H1 (cell line): ENCODE measurements at regions not wholly inside any gene's neighbourhood (a gene's known extent, or its start where the extent isn't known, plus 50 kb on each side); places are given as distances from the start of the nearest gene placed in this dataset.

ENCODE experiments used
- CTCF ChIA-PET: fragments of 300-600 bp; sonication (Branson Sonifier 250); formaldehyde crosslinking; loops from one replicate; lab custom pipeline; 2021; ENCODE audit not compliant: partially characterized antibody; lab: Charles Lee
- POLR2A ChIA-PET: fragments of 300-600 bp; sonication (Branson Sonifier 250); formaldehyde crosslinking; loops from one replicate; lab custom pipeline; 2021; ENCODE audit warnings: inconsistent platforms; ENCODE audit not compliant: partially characterized antibody; lab: Charles Lee
- DNase-seq, 2 experiments: peaks; one replicate each; pipeline versions ENCODE4 v3.0.0 to v3.0.0-alpha.2; 2010 to 2022; ENCODE audit warnings: low spot score in 2 of 2, low read depth in 1 of 2, mixed read lengths in 1 of 2
- FAIRE-seq: peaks from 2 replicates; lab custom pipeline; 2011; peaks lifted over from hg19 to GRCh38; lab: Jason Lieb, UNC
- H2AFZ ChIP-seq: 2 replicates; pipeline ENCODE4 v1.8.1; 2012; ENCODE audit warnings: low read length, inconsistent platforms
- H2AK5ac ChIP-seq: 2 replicates; pipeline ENCODE4 v1.6.1; 2013; ENCODE audit warnings: low read depth, low read length
- H2BK120ac ChIP-seq: replicated peaks from 2 replicates; pipeline ENCODE3; 2013; ENCODE audit warnings: low read depth, low read length, inconsistent platforms
- H2BK12ac ChIP-seq: 2 replicates; pipeline ENCODE4 v1.6.1; 2013; ENCODE audit warnings: low read depth, low read length
- H2BK15ac ChIP-seq: 2 replicates; pipeline ENCODE4 v1.6.1; 2013; ENCODE audit warnings: low read length
- H2BK20ac ChIP-seq: 2 replicates; pipeline ENCODE4 v1.6.1; 2013; ENCODE audit warnings: low read length
- H2BK5ac ChIP-seq: 2 replicates; pipeline ENCODE4 v1.6.1; 2013; ENCODE audit warnings: low read depth, low read length
- H3K14ac ChIP-seq: 2 replicates; pipeline ENCODE4 v1.6.1; 2013; ENCODE audit warnings: inconsistent platforms; ENCODE audit not compliant: insufficient read length
- H3K18ac ChIP-seq: 2 replicates; pipeline ENCODE4 v1.6.1; 2013; ENCODE audit warnings: low read length; ENCODE audit errors: extremely low read depth
- H3K23ac ChIP-seq: 2 replicates; pipeline ENCODE4 v1.6.1; 2013; ENCODE audit warnings: inconsistent platforms; ENCODE audit not compliant: insufficient read length
- H3K23me2 ChIP-seq: 2 replicates; pipeline ENCODE4 v1.6.1; 2013; ENCODE audit warnings: low read depth, low read length
- H3K27ac ChIP-seq: 2 replicates; pipeline ENCODE4 v1.6.1; 2011; ENCODE audit warnings: low read depth, low read length, inconsistent platforms
- H3K27me3 ChIP-seq, 4 experiments: replicated peaks in 1 of 4; 1 replicate in 1 of 4; 2 replicates in 3 of 4; pipeline versions ENCODE4 v1.6.1 to v1.8.1; 2011 to 2013; ENCODE audit warnings: low read length in 3 of 4, mild to moderate bottlenecking in 3 of 4, inconsistent platforms in 2 of 4, mixed read lengths in 2 of 4, moderate library complexity in 1 of 4; ENCODE audit not compliant: control insufficient read depth in 3 of 4, insufficient read depth in 3 of 4; ENCODE audit errors: extremely low read depth in 1 of 4
- H3K36me3 ChIP-seq, 4 experiments: 2 replicates each; pipeline versions ENCODE4 v1.6.1 to v1.8.1; 2011 to 2013; ENCODE audit warnings: mild to moderate bottlenecking in 4 of 4, low read length in 3 of 4, moderate library complexity in 2 of 4, control low read depth in 1 of 4, inconsistent platforms in 1 of 4; ENCODE audit not compliant: insufficient read depth in 4 of 4, control insufficient read depth in 2 of 4
- H3K4ac ChIP-seq: replicated peaks from 2 replicates; pipeline ENCODE3; 2013; ENCODE audit warnings: low read length, low read depth, mixed read lengths, inconsistent platforms; ENCODE audit not compliant: insufficient read length
- H3K4me1 ChIP-seq, 4 experiments: replicated peaks in 1 of 4; 1 replicate in 1 of 4; 2 replicates in 3 of 4; pipeline versions ENCODE4 v1.6.1 to v1.8.1; 2011 to 2013; ENCODE audit warnings: low read length in 3 of 4, inconsistent platforms in 2 of 4, mixed read lengths in 1 of 4; ENCODE audit not compliant: insufficient read depth in 4 of 4, control insufficient read depth in 3 of 4
- H3K4me2 ChIP-seq, 2 experiments: 2 replicates each; pipeline versions ENCODE4 v1.6.1 to v1.8.1; 2011 to 2013; ENCODE audit warnings: low read depth in 2 of 2, low read length in 2 of 2, control low read depth in 1 of 2, inconsistent platforms in 1 of 2, mild to moderate bottlenecking in 1 of 2; ENCODE audit not compliant: insufficient read depth in 1 of 2
- H3K4me3 ChIP-seq, 4 experiments: fragments of 200-600, 300-600 bp in 1 of 4; sonication (generic), shearing (Covaris generic), sonication (Bioruptor Twin) in 1 of 4; 2 replicates each; pipeline versions ENCODE4 v1.5.1 to v1.8.1; 2011 to 2016; ENCODE audit warnings: low read length in 4 of 4, low read depth in 3 of 4, control low read depth in 2 of 4, inconsistent platforms in 2 of 4, mild to moderate bottlenecking in 2 of 4, mixed read lengths in 1 of 4, moderate library complexity in 1 of 4; ENCODE audit not compliant: insufficient read depth in 2 of 4; ENCODE audit errors: extremely low read depth in 1 of 4
- H3K56ac ChIP-seq: replicated peaks from 2 replicates; pipeline ENCODE3; 2013; ENCODE audit warnings: low read depth, mild to moderate bottlenecking, mixed read lengths, low read length, inconsistent platforms; ENCODE audit not compliant: insufficient read length
- H3K79me1 ChIP-seq: 2 replicates; pipeline ENCODE4 v1.6.1; 2013; ENCODE audit warnings: low read depth, low read length, control low read depth
- H3K79me2 ChIP-seq, 2 experiments: 2 replicates each; pipeline versions ENCODE4 v1.6.1 to v1.8.1; 2012 to 2013; ENCODE audit warnings: low read length in 2 of 2, mild to moderate bottlenecking in 2 of 2, inconsistent platforms in 1 of 2; ENCODE audit not compliant: insufficient read depth in 2 of 2, control insufficient read depth in 1 of 2
- H3K9ac ChIP-seq, 4 experiments: replicated peaks in 1 of 4; 1 replicate in 1 of 4; 2 replicates in 3 of 4; pipeline versions ENCODE4 v1.6.1 to v1.8.1; 2011 to 2013; ENCODE audit warnings: low read depth in 3 of 4, low read length in 3 of 4, control low read depth in 2 of 4, mild to moderate bottlenecking in 2 of 4, moderate library complexity in 2 of 4, inconsistent platforms in 1 of 4; ENCODE audit errors: extremely low read depth in 1 of 4
- H3K9me3 ChIP-seq, 2 experiments: 2 replicates each; pipeline versions ENCODE4 v1.6.1 to v1.8.1; 2012 to 2013; ENCODE audit warnings: mild to moderate bottlenecking in 2 of 2, moderate library complexity in 2 of 2, control low read depth in 1 of 2, inconsistent platforms in 1 of 2, low read depth in 1 of 2, low read length in 1 of 2, mixed read lengths in 1 of 2; ENCODE audit not compliant: insufficient read depth in 2 of 2
- H4K20me1 ChIP-seq, 2 experiments: replicated peaks in 1 of 2; 2 replicates each; pipeline versions ENCODE3 to v1.8.1; 2011 to 2013; ENCODE audit warnings: inconsistent platforms in 2 of 2, low read length in 2 of 2, mild to moderate bottlenecking in 1 of 2; ENCODE audit not compliant: insufficient read depth in 2 of 2, control insufficient read depth in 1 of 2
- H4K5ac ChIP-seq: 2 replicates; pipeline ENCODE4 v1.6.1; 2013; ENCODE audit warnings: low read length, low read depth, mixed read lengths, inconsistent platforms; ENCODE audit not compliant: insufficient read length
- H4K8ac ChIP-seq: 2 replicates; pipeline ENCODE4 v1.8.0; 2013; ENCODE audit warnings: mild to moderate bottlenecking, moderate library complexity, low read length, inconsistent platforms; ENCODE audit not compliant: insufficient read depth; ENCODE audit errors: extremely low read depth
- H4K91ac ChIP-seq: replicated peaks from 2 replicates; pipeline ENCODE3; 2013; ENCODE audit warnings: low read length, mixed read lengths, inconsistent platforms; ENCODE audit not compliant: insufficient read length
- GABPA ChIP-seq: IDR thresholded peaks from 2 replicates; pipeline ENCODE4 v1.6.1; 2011; ENCODE audit warnings: mild to moderate bottlenecking, low read length, moderate library complexity, borderline replicate concordance; ENCODE audit not compliant: insufficient read depth
- JUND ChIP-seq: IDR thresholded peaks from 2 replicates; pipeline ENCODE4 v1.6.1; 2011; ENCODE audit warnings: mild to moderate bottlenecking, improper control_type of control experiment, low read length
- KDM1A ChIP-seq: fragments of 200-600, 300-600 bp; sonication (generic); IDR thresholded peaks from 2 replicates; pipeline ENCODE4 v1.7.1; 2016; ENCODE audit warnings: mild to moderate bottlenecking, low read length, borderline replicate concordance
- WGBS, 2 experiments: shearing (Covaris generic) in 1 of 2; methylation state at CpG; one replicate each; pipeline versions ENCODE4 v1.1.6 to v1.1.7; 2013 to 2015; ENCODE audit warnings: low lambda C conversion rate in 2 of 2, mixed read lengths in 2 of 2, inconsistent platforms in 1 of 2, low coverage in 1 of 2, missing lambda C conversion rate in 1 of 2; ENCODE audit not compliant: insufficient replicate concordance in 2 of 2, insufficient coverage in 1 of 2, insufficient read length in 1 of 2; ENCODE audit errors: extremely low coverage in 1 of 2, missing lambda C conversion rate in 1 of 2; 5-methylcytosine and 5-hydroxymethylcytosine counted together

GRCh38 chr10:78518224-78518623, 484.6 kb downstream of the RPS24 start:
- no peak for FAIRE-seq
- H4K20me1 ChIP-seq = no peaks in the 10 kb centered on the region
- no peak overlapping the region for H3K56ac ChIP-seq
- H3K4me1 ChIP-seq = no peaks in the 10 kb centered on the region; a peak in 1 of 7 replicates
- H3K23me2 ChIP-seq = no peaks in the 10 kb centered on the region
- H3K79me2 ChIP-seq = no peaks in the 10 kb centered on the region
- no peak overlapping the region for H2AK5ac ChIP-seq
- H3K14ac ChIP-seq = no peak overlapping the region
- H2AFZ ChIP-seq = no peak overlapping the region
- no peak overlapping the region; the same call in 1 of the 2 replicates for H4K8ac ChIP-seq
- ChIA-PET CTCF (no interaction called here), POLR2A (no interaction called here)
- H3K27me3 ChIP-seq = no peaks in the 10 kb centered on the region
- no peaks in the 10 kb centered on the region for H3K9me3 ChIP-seq
- H4K5ac ChIP-seq = no peak overlapping the region
- peak in 1 of 2 experiments; percentile 7 for DNase-seq
- H2BK15ac ChIP-seq = no peak overlapping the region
- no peak overlapping the region for H2BK12ac ChIP-seq
- H2BK20ac ChIP-seq = no peak overlapping the region
- no peak overlapping the region for H3K18ac ChIP-seq
- no peak overlapping the region for H3K27ac ChIP-seq
- no peak overlapping the region for H3K4me3 ChIP-seq
- no peaks in the 10 kb centered on the region for H3K36me3 ChIP-seq
- H3K9ac ChIP-seq = no peak overlapping the region
- H3K4me2 ChIP-seq = no peak overlapping the region
- TF ChIP-seq GABPA = no peak
- TF ChIP-seq JUND = no peak
- no peak for TF ChIP-seq KDM1A
- no peak overlapping the region for H2BK5ac ChIP-seq
- no peak overlapping the region for H3K4ac ChIP-seq
- no peak overlapping the region for H4K91ac ChIP-seq
- no peak overlapping the region for H3K23ac ChIP-seq
- H2BK120ac ChIP-seq = no peak overlapping the region
- 92% methylated on average over 5 of the region's 5 CpGs; no CpG with 5 or more reads in 1 of the 2 experiments for WGBS, 2 experiments
- no peaks in the 10 kb centered on the region; the same call in 1 of the 2 replicates for H3K79me1 ChIP-seq
